Stimulated activated CD4-positive, alpha-beta T cell treated with anti-CD3 and anti-CD28 coated beads, Interleukin-4, amount 100 ng/mL, for 24 hours (primary cell): ENCODE measurements at regions not wholly inside any gene's neighbourhood (a gene's known extent, or its start where the extent isn't known, plus 50 kb on each side); places are given as distances from the start of the nearest gene placed in this dataset.

ENCODE experiments used
- DNase-seq: peaks from one replicate; pipeline ENCODE4 v3.0.0-alpha.2; 2020

DNA sequence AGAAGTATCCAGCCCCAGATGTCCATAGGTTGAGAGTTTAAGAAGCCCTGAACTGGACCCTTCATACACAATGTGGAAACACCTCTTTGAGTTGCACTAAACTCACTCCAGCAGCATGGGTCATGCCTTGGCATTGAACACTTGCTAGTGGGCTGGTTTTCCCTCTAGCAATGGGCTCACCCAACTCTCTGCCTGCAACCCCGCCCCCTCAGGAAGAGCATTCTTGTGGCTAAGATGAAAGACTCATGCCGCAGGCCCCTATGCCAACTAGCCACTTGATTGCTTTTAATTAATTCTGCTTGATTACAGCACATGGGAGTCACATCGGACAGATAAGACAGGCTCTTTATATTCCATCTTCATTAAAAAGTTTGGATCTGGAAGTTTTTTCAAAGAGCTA is 136.5 kb upstream of the GJB5 start:
- DNase-seq = no peak

DNA sequence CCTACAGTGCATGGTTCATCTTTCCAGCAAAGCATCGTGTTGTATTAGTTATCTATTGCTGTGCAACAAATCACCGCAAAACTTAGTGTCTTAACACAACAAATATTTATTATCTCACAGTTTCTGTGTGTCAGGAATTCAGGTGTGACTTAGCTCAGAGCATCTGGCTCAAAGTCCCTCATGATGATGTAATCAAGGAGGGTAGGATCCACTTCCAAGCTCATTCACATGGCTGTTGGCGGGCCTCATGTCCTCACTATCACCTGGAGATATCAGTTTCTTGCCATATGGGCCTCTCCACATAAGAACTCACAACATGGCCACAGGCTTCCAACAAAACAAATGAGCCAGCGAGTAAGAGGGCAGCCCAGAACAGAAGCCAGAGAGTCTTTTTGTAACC is 135.6 kb upstream of the GJB5 start:
- no peak for DNase-seq

DNA sequence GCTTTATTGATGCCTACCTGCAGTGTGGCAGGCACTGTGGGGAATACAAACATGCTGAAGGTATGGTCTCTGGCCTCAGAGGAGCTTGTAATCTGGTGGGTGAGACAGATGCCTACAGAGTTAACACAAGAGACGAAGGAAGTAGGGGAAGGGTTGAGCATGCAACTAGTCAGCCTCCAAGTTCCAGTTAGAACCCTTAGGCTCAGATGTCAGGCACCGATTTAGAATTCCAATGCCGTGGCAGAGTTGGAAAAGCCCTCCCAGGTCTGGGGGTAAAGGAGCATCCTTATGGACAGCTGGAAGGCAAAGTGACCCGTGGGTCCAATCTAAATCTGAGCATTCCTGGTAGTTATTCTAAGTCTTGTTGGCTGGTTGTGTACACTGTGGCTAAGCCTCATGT is 132.9 kb upstream of the GJB5 start:
- no peak for DNase-seq

DNA sequence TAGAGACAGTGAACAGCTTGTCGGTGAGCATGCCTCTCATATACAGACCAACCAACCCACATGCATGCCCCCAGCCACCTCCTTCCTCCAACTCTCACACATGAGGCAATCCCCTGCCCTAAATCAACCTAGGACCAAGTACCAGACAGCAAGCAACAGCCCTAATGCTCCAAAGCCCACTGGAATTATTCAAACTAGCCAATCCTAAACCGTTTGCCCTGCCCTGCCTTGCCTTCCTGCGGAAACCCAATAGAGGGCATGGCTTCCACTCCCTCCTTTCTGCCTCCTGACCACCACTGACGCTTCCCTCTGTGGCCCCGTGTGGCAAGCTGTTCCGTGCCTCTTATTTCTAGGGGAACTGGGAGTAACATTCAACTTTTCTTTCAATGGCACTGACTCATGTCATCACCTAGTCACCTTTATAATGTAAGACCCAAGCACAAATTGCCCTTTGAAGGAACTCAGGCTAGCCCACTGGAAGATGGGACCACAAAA is 129.3 kb upstream of the GJB5 start:
- no peak for DNase-seq

DNA sequence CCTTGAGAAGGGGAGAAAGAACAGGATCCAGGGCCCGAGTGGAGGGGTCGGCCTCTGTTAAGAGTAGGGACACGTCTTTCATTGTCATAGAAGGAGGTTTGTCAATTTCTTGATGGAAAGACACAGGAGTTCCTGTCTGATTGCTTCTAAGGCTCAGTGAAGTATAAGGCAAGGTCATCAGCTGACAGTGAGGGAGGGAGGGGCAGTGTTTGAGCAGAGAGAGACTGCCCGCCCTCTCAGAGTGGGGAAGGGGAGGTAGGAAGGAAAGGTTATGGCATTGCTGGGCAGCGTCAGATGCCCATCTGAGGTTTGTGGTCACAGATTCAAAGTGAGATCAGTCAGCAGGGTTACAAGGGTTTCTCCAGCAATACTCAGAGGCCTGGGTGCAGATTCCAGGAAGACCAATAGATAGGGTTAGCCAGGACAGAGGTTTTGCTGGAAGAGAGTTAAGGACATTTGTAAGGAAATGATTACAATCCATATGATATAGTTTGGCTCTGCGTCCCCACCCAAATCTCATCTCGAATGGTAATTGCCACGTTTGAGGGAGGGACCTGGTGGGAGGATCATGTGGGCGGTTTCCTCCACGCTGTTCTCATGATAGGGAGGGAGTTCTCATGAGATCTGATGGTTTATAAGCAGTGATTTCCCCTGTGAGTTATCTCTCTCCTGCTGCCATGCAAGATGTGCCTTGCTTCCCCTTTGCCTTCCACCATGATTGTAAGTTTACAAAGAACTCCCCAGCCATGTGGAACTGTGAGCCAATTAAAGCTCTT is 127.2 kb upstream of the GJB5 start:
- DNase-seq = no peak

DNA sequence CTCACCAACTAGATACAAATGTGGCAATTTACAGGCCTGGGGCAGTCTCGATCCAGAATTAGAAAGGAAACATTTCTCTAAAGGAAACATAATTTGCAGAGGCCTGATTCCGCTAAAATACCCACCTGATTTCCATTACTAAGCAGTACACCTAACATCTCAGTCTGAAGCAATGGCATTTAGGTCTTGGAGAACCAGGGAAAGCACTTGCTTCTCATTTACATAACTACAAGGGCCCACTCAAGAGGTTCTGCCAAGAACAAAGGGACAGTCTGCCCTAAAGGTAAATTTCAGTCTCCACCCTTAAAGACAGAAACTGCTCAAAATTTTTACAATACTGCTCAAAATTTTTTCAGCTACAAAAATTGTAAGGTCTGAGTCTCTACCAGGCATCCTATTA is 123.7 kb upstream of the GJB5 start:
- DNase-seq = no peak

DNA sequence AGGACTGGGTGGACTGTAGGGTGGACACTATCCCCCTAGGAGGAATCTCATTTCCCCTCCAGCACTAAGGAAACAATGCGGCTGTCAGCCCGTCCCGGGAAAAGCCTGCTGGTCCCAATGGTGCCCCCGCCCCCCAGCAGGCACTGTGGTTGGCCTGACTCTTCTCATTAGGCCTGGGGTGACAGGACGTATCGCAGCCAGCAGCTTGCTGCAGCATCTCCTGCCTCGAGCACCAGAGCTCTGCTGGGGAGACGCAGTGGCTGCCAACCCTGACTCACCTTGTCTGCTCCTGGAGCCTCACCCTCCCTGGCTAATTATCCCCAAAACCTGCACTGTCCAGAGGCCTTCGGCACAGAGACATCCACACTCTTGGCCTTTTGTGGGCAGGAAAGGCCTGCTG is 115.1 kb upstream of the GJB5 start:
- no peak for DNase-seq

DNA sequence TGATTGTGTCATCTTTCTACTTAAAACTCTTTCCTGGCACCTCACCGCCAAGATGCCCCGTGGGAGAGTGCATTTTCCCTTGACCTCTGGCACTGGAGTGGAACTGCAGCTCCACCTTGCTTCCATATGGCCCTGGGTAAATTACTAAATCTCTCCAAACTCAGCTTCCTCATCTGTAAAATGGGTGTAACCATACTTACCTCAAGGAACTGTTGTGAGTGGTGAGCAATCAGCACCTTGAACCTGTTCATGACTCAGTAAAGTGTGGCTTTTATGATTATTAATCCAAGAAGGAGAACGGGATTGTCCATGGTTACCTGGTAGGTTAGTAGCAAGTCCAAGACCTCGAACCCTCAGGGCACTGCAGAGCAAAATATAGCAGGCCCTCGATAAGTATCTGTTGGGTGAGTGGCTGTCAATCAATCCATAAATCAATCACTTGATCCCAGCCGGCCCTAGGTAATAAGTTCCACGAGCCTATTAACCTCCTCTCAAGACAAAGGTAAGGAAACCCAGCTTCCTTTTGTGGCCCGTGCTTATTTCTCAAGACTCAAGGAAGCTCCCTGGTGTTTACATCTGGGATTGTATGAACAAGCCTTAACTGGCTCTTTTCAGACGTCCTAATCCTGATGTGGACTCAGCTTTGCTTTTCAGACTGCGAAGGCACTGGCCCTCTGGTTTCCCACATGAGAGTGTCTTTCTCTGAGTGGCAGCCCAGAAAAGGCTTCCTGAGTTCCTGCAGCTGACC is 114.0 kb upstream of the GJB5 start:
- no peak for DNase-seq

DNA sequence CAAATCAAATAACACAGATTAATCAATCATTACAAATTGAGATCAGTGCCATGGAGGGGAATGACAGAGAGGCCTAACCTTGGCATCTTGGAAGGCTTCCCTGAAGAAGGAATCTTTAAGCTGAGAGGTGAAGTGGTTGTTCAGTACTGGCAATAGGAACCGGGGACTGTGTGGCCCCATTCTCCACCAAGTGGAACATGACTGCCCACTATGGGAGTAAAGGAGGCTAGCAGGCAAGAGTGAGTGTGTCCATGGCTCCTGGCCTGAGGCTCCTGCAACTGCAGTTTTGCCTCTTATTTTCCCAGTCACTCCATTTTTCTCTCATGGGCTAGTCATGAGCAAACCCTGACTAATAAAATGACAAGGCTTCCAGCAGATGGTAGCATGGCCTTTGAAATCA is 112.2 kb upstream of the GJB5 start:
- no peak for DNase-seq

DNA sequence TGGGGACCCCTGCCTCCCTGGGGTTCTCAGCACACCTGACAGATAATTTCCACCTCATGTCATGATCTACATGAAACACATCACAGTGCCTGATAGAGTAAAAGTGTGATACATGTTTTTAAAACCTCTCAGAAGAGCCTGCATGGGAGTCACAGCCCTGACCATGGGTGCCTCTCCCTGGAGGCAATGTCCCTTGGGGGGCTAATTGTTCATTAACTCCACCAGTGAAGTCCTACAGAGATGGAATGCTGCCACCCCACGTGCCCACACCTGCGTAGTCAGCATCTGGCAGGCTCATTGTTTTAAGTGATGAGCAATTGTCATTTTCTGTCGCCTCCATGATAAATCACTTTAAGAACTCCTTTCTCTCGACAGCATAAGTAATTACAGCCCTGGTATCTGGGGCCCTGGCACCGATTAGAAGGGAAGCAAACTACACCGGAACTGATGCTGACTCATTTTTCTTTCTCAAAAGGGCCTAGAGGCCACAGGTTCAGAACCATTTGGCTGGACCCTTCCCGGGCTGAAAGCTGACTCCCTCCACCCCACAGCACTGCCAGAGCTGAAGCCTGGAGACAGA is 109.6 kb upstream of the GJB5 start:
- no peak for DNase-seq

DNA sequence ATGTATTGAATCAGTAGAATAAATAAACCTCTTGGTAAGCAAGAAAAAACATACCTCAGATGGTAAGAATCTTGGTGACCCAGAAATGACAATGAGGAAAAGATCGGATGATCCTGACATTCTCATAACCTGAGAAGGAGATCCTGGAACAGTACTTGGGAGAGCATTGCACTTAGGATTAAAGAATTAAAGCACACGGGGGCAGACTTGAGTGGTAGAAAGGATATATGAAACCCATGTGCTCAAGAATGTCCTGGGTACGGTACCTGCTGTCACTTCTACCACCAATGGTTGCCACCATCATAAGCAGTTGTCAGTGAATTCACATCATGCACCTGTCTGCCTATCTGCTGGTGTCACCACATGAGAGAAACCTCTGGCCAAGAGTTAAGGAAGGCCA is 108.9 kb upstream of the GJB5 start:
- no peak for DNase-seq

DNA sequence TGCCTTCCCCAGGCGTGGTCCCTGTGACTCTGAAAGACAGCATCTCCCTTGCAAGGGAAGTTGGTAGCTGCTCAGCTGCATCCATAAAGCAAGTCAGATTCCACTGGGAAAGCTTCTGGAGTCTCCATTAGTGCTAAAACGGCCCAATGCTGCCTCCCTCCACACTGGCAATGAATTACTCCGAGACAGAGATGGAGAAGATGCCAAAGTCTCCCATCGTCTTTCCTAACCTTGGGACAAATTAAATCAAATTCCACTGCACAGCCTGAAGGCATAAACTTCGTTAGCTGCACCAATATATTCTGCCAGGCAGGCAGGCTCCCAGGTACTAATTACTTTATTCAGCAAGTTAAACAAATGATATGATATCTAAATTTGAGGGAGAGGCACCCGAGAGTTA is 106.3 kb upstream of the GJB5 start:
- no peak for DNase-seq

DNA sequence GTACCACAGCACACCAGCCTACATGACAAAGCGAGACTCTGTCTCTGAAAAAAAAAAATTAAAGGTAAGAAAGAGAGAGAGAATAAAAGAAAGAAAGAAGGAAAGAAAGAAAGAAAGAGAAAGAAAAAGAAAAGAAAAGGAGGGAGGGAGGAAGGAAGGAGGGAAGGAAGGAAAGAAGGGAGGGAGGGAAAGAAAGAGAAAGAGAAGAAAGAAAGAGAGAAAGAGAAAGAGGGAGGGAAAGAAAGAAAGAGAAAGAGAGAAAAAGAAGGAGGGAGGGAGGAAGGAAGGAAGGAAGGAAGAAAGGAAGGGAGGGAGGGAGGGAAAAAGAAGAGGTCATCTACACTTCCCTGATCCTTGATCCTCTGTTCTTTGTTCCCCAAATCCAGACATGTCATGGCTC is 104.8 kb upstream of the GJB5 start:
- DNase-seq = no peak

DNA sequence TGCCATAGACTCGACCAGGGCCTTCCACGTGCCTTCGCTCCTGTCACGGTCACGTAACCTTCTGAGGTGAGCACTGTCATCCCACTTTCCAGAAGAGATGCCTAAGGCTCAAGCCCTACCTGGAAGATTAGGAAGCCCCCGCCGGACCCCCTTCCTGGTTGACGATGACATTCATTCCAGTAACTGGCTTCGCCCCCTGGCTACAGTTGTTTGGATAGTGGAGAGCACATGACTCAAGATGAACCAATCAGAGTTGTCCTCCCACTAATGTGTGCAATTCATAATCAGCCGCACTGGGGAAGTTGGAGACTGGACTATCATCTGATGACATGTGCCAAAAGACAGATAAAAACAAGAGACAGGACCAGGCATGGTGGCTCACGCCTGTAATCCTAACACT is 104.0 kb upstream of the GJB5 start:
- no peak for DNase-seq

DNA sequence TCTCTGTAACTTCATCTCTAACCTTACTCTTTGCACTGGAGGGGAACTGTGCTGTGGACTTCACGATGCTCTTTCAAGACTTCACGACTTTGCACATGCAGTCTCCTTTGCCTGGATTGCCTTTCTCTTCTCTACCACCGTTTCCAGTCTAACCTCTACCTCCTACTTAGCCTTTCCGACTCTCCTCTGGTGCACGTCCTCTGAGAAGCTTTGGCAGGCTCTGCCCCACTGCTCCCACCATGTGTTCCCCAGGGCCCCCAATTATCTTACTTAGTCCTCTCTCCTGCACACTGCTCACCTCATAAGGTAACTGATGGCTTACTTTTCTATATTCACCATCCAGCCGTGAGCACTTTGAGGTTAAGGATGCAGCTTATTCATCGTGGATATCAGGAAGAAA is 101.7 kb upstream of the GJB5 start:
- DNase-seq = no peak

DNA sequence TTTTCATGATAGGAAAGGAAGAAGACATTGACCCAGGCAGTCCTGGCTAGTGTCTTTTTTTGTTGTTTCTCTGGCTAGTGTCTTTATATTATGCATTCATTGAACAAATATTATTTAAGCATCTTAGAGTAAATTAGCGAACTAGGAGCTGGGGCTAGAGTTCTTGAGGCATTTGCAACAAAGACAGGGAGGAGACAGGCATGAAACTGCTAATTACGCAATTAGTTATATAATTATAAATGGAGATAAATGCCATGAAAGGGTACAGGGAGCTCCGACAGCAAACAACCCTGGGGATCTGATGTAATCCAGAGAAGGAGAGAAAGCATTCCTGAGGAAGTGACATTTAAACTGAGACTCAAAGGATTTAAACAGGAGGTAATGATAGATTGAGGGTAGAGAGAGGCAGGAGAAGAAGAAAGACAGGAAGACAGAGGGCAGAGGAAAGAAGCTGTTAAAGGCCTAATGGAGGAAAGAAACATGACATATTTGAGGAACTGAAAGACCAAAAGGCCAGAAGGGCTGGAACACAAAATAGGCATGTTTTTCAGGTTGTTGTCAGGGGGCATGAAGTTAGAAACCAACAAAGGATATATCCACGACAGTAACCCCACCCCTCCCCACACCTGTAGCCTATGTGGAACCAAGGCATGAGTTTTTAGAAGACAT is 99.5 kb upstream of the GJB5 start:
- DNase-seq = no peak

DNA sequence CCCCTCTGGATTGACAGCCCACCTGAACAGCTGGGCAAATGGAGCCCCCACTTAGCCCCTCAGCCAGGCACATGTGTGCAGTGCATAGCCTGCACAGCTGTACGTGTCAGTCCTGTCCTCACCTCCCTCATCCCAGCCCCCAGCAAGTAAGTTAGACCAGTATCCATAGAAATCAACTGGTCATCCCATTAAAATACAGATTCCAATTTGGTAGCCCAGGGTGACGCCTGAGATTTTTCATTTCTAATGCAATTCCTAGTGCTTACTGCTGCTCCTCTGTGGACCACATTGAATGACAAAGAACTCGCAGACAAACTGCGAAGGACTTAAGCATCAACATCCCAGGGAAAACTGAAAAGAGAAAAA is 99.0 kb upstream of the GJB5 start:
- no peak for DNase-seq

DNA sequence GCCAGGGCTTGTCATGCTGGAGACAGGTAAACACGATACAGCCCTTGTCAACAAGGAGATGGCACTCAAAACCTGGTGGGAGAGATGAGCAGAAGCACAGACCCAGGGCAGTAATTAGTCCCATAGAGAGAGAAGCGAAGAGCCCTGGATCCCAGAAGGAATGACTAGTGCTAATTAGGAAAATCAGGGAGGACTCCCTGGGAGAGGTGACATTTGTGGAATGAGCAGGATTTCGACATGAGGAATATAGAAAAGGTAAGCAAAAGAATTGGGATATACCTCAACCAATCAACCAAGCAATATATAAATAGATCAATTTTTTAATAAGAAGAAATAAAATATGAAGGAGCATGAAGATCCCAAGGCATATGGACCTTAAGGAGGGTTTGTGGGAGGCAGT is 98.5 kb upstream of the GJB5 start:
- no peak for DNase-seq

DNA sequence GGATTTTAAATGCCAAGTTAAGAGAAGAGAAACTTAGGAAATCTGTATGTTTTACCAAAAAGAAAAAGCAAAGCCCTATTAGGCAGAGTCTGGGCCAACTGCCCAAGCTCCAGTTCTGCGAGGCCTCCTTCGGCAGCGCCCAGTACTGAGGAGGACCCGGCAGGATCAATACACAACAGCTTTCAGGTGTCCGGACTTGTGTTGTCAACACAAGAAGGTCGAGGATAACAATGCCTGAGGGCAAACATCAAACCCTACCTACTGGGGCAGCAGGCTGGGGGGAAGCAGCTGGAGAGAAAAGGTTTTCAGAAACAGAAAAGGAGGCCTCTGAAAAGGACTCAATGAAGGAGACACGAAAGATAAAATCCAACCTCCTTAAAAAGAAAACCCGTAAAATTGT is 98.1 kb upstream of the GJB5 start:
- no peak for DNase-seq

DNA sequence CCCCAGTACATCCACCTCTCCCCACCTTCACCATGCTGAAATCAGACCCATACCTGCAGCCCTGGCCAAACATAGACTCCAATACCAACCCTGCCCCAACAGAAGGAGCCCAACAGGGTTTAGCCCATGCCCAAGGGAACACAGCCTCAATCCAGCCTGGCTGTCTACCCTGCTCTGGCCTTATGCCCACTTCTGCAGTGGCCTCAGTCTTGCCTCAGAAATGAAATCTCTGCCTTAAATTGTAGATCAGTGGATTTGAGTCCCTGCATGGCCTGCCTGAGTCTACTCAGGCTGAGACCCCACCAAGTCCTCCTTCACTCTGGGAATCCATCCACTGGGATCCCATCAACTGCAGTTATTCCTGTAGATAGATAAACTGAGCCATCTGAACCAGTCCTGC is 97.6 kb upstream of the GJB5 start:
- DNase-seq = no peak

DNA sequence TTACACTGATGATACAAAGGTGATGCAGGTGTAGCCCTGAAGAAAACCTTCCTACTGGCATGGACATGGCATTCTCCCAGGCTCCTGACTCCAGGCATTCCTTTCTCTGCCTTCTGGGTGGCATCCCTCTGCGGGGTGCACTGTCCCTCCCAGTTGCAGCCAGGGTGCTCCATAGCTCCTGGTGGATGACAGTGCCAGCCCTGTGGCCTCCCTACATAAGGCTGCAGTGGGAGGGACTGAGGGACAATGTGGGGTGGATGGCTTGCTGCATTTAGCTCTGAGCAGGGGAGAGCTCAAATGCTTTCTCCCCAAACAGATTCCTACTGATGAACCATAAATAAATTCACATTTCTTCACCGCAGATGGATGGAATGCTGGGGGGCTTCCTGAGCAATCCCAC is 97.0 kb upstream of the GJB5 start:
- no peak for DNase-seq

DNA sequence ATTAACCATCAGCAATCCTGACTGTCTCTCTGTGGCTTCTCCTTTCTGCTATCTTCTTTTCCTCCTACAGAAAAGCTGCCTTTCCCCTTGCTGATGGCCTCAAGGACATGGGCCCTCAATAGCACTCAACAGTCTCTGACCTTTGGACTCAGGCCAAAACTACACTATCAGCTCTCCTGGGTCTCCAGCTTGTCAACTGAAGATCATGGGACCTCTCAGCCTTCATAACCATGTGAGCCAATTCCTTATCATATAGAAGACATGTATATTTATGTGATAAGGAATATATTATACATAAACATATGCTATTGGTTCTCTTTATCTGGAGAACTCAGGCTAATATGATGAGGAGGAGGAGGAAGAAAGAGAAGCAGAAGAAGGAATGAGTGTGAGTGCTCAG is 91.8 kb upstream of the GJB5 start:
- no peak for DNase-seq

DNA sequence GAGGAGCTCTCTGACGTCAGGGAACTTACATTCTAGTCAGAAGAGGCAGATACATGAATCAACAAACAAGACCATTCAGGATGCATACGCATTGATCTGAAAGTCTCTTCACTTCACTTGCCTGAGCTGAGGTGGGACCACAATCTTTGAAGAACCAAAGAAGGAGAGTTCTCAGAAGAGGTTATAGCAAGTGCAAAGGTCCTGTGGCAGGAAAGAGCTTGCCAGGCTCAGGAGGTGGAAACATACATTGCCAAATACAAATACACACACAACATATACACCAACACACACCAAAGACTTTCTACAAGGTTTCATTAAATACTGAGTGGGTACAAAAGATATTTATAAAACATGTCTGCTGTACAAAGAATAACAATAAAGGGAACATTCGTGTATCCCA is 86.8 kb upstream of the GJB5 start:
- DNase-seq = no peak

DNA sequence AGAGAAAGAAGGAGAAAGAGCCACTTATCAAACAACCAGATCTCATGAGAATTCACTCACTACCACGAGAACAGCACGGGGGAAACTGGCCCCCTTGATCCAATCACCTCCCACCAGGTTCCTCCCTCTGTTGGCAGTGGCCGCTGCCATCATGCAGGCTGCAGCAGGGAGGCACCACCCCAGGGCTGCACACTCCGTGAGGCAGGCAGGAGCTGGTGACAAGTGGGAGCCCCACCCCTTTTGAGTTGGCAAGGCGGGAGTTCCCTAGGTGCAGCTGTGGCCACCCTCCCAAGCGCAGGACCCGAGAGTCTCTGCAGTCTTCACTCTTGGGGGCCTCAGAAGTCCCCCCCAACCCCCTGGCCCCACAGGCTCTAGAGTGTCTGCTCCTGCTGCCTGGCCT is 83.9 kb upstream of the GJB5 start:
- DNase-seq = no peak
